Lower leg skin (tissue), 4 donors: ENCODE measurements at regions not wholly inside any gene's neighbourhood (a gene's known extent, or its start where the extent isn't known, plus 50 kb on each side); places are given as distances from the start of the nearest gene placed in this dataset.

Experiments used
- DNase-seq, 2 donors: peaks; one replicate each; pipeline ENCODE4 v3.0.0-alpha.2; 2019; ENCODE audit warnings: low spot score in 2 of 2
- H3K4me3 ChIP-seq: fragments of 200-600 bp; sonication (generic); 2 replicates; pipeline ENCODE4 v1.5.1; 2017; ENCODE audit warnings: mild to moderate bottlenecking, low read depth; ENCODE audit not compliant: poor library complexity, severe bottlenecking
- POLR2A ChIP-seq, 2 donors: fragments of 450-650 bp; IDR thresholded peaks; one replicate each; pipeline ENCODE4 v1.6.1; 2016 to 2017; ENCODE audit warnings: antibody characterized with exemption in 2 of 2, mild to moderate bottlenecking in 1 of 2, moderate library complexity in 1 of 2
- WGBS, 2 donors: methylation state at CpG; one replicate each; pipeline ENCODE4 v1.1.5; 2018; 5-methylcytosine and 5-hydroxymethylcytosine counted together
- intact Hi-C: fragments of 100-400 bp; cut with DNase I; formaldehyde crosslinking; loops from one replicate; pipeline ENCODE4 v1.15.0; 2023; ENCODE audit warnings: low total_unique reads
- TF ChIP-seq, protein P1 (sequence below), 3 donors: fragments of 450-650 bp; IDR thresholded peaks; one replicate each; pipeline ENCODE4 v1.5.1; 2016; ENCODE audit warnings: antibody characterized with exemption in 3 of 3, mild to moderate bottlenecking in 3 of 3, moderate library complexity in 2 of 3

DNA sequence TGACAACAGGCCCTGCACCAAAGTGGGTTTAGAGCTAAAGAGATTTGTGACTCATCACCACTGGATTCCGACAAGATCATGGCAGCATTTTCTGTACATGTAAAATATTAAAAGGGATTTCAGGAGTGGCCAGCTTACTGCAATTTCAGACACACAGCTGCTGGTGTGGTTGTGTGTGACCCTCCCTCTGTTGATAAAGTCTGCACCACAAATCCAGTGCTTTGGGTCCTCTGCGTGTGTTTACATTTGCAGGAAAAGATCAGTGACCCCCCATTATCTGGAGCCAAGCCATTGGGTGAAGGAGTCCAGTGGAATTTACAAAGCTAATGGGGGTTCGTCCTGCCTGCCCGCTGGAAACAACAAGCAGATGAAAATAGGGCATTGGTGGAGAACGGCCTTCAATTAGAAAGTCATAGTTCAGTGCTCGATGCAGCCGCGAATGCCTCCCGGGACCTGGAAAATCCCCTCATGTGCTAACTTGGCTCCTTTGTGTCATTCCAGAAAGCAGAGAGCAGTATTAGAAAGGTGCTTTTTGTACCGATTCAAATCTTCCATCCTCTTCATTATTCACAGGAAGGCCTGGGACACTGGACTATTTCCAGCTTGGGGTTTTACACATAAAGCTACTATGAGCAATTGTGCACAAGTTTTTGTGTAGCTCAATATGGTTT lies 188.5 kb upstream of the TMEM132C start:
- DNase-seq: peak in 1 of 2 donors; percentile 65
- H3K4me3 ChIP-seq: no peak overlapping the region
- 44 to 51% methylated on average over 10 of the region's 10 CpGs for WGBS, 2 donors
- TF ChIP-seq, protein P1, sequence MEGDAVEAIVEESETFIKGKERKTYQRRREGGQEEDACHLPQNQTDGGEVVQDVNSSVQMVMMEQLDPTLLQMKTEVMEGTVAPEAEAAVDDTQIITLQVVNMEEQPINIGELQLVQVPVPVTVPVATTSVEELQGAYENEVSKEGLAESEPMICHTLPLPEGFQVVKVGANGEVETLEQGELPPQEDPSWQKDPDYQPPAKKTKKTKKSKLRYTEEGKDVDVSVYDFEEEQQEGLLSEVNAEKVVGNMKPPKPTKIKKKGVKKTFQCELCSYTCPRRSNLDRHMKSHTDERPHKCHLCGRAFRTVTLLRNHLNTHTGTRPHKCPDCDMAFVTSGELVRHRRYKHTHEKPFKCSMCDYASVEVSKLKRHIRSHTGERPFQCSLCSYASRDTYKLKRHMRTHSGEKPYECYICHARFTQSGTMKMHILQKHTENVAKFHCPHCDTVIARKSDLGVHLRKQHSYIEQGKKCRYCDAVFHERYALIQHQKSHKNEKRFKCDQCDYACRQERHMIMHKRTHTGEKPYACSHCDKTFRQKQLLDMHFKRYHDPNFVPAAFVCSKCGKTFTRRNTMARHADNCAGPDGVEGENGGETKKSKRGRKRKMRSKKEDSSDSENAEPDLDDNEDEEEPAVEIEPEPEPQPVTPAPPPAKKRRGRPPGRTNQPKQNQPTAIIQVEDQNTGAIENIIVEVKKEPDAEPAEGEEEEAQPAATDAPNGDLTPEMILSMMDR (IDR thresholded peaks at IDR 0.05): no peak
- no peak for TF ChIP-seq POLR2A (IDR thresholded peaks at IDR 0.05)
- intact Hi-C loops: no loop called here

DNA sequence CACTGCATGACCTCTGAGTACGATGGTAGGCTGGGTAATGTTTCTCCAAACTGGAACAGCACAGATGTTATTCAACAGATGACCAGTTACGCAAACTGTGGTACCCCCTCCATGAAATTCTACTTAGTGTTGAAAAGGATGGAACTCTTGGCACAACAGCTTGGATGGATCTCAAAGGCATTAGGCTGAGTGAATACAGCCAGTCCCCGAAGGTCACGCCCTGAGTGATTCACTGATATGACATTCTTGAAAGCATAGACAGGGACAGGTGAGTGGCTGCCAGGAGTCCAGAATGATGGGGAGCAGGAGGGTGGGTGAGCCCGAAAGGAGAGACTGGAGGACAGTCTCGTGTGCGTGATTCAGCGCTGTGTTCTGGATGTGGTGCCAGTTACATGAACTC lies 187.5 kb upstream of the TMEM132C start:
- TF ChIP-seq POLR2A (IDR thresholded peaks at IDR 0.05): no peak
- TF ChIP-seq, protein P1 (IDR thresholded peaks at IDR 0.05): no peak
- 79% methylated on average over 8 of the region's 8 CpGs for WGBS, 2 donors
- DNase-seq: no peak
- H3K4me3 ChIP-seq: no peak overlapping the region
- intact Hi-C loops: no loop called here

DNA sequence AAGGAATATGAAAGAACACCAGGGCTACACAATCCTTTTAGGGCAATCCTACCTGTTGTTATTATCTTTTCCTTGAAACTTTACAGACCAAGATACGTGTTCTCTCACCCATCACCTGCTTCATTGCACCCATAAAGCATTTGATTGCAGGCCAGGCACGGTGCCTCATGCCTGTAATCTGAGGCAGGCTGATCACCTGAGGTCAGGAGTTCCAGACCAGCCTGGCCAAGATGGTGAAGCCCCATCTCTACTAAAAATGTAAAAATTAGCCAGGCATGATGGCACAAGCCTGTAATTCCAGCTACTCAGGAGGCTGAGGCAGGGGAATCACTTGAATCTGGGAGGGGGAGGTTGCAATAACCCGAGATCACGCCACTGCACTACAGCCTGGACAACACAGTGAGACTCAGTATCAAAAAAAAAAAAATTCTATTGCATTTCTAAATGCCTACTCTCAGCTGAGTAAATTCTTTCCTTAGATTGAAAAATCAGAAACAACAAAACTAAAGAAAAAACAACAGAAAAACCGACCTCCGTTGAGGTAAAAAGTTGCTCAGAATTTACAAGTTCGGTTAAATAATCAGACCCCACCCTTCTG lies 183.7 kb upstream of the TMEM132C start:
- intact Hi-C loops: no loop called here
- WGBS, 2 donors: 75 to 83% methylated on average over 7 of the region's 7 CpGs
- no peak overlapping the region for H3K4me3 ChIP-seq
- TF ChIP-seq POLR2A (IDR thresholded peaks at IDR 0.05): no peak
- TF ChIP-seq, protein P1 (IDR thresholded peaks at IDR 0.05): no peak
- no peak for DNase-seq

DNA sequence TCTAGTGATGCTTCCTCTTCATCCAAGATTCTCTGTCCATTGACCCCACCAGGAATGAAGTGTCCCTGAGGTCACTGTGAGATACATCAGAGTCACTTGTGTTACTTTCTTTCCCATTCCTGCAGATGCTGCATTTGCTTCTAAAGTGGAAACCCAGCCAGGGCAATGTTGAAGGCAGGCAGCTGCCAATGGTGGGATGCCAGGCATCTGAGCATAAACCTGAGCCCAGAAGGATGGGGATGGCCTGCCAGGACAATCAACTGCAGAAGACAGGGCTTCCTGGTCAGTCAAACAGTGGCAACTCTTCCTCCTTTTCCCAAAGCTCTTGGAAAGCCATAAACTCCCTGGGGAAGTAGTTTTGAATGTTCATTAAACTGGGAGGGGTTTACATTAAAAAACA lies 178.0 kb upstream of the TMEM132C start:
- no peak for DNase-seq
- no peak overlapping the region for H3K4me3 ChIP-seq
- intact Hi-C loops: no loop called here
- TF ChIP-seq, protein P1 (IDR thresholded peaks at IDR 0.05): no peak
- no peak for TF ChIP-seq POLR2A (IDR thresholded peaks at IDR 0.05)

DNA sequence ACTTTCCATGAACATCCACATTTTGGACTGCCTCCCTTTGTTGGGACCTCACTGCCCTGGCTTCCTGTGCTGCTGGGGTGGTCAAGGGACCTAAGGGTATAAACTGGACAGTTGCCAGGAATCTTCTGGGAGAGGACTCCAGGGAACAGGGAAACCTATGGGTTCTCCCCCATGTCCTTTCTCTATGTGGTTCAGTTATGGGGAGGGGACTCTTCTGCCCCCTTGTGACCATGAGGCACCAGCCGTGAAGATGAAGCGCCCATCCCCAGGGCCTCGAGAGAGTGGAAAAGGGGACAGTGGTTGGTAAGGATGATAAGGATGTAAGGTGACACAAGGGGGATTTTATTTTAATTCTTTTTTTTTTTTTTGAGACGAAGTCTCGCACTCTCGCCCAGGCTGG lies 177.0 kb upstream of the TMEM132C start:
- TF ChIP-seq POLR2A (IDR thresholded peaks at IDR 0.05): no peak
- TF ChIP-seq, protein P1 (IDR thresholded peaks at IDR 0.05): no peak
- no peak for DNase-seq

More for the DNA sequence above, 177.0 kb upstream of the TMEM132C start:
- WGBS, 2 donors: 87 to 91% methylated on average over 6 of the region's 6 CpGs
- no peak overlapping the region for H3K4me3 ChIP-seq
- intact Hi-C loops: no loop called here
